Thoracic aorta (tissue), 2 donors: ENCODE measurements at regions not wholly inside any gene's neighbourhood (a gene's known extent, or its start where the extent isn't known, plus 50 kb on each side); places are given as distances from the start of the nearest gene placed in this dataset.

Source experiments
- ATAC-seq: fragments of 150-250 bp; one replicate; pipeline ENCODE4 v1.8.0; 2017; ENCODE audit warnings: low read depth; ENCODE audit not compliant: insufficient number of reproducible peaks, low FRiP score
- DNase-seq: peaks from one replicate; pipeline ENCODE4 v3.0.0-alpha.2; 2020; ENCODE audit warnings: low spot score
- H3K27ac ChIP-seq, 2 donors: fragments of 200-600 bp; sonication (generic); 1 replicate in 1 of 2; 2 replicates in 1 of 2; pipeline ENCODE4 v1.5.1; 2016; ENCODE audit warnings: mild to moderate bottlenecking in 2 of 2, moderate library complexity in 2 of 2
- H3K27me3 ChIP-seq: fragments of 200-600 bp; sonication (generic); replicated peaks from 2 replicates; pipeline ENCODE4 v1.6.0; 2016; ENCODE audit warnings: mild to moderate bottlenecking; ENCODE audit not compliant: insufficient read depth
- H3K36me3 ChIP-seq: fragments of 200-600 bp; sonication (generic); one replicate; pipeline ENCODE4 v1.5.1; 2016
- H3K4me1 ChIP-seq, 2 donors: fragments of 200-600 bp; sonication (generic); 1 replicate in 1 of 2; 2 replicates in 1 of 2; pipeline versions ENCODE4 v1.5.1 to v1.6.0; 2016; ENCODE audit warnings: low read depth in 2 of 2, mild to moderate bottlenecking in 1 of 2; ENCODE audit not compliant: control insufficient read depth in 1 of 2
- H3K4me3 ChIP-seq: fragments of 200-600 bp; sonication (generic); 2 replicates; pipeline ENCODE4 v1.5.1; 2016; ENCODE audit warnings: mild to moderate bottlenecking
- H3K9me3 ChIP-seq: fragments of 200-600 bp; sonication (generic); 2 replicates; pipeline ENCODE4 v1.5.1; 2016
- CTCF ChIP-seq: fragments of 200-600 bp; sonication (generic); IDR thresholded peaks from one replicate; pipeline ENCODE4 v1.5.1; 2019; ENCODE audit warnings: antibody characterized with exemption

DNA sequence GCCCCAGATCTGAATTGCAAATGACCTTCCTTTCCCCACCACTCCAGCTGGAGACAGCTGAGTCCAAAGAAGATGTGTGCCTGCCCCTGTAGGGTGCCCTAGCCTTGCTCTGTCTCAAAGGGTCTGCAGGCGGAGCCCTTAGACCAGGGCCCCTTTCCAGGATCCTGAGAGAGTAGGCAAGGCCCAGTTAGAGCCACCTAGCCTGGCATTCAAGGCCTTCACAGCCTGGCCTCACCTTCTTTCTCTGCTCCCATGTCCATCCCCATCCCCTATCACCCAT, 66.6 kb upstream of the LHX1 start:
- Histone ChIP-seq H3K9me3 (no peaks in the 10 kb centered on the region), H3K27ac (no peak overlapping the region), H3K4me3 (no peak overlapping the region), H3K27me3 (no peaks in the 10 kb centered on the region), H3K4me1 (no peaks in the 10 kb centered on the region), H3K36me3 (no peaks in the 10 kb centered on the region)
- ATAC-seq (no peak), DNase-seq (no peak)
- no peak for TF ChIP-seq CTCF

GRCh38 chr17:36875698-36876293, 61.5 kb upstream of the LHX1 start:
- no peaks in the 10 kb centered on the region for H3K36me3 ChIP-seq
- no peaks in the 10 kb centered on the region for H3K4me1 ChIP-seq
- H3K9me3 ChIP-seq, result no peaks in the 10 kb centered on the region
- ATAC-seq (no peak), DNase-seq (no peak)
- H3K27me3 ChIP-seq, result no peaks in the 10 kb centered on the region
- H3K27ac ChIP-seq, result no peak overlapping the region
- H3K4me3 ChIP-seq, result no peak overlapping the region
- TF ChIP-seq CTCF, result no peak

DNA sequence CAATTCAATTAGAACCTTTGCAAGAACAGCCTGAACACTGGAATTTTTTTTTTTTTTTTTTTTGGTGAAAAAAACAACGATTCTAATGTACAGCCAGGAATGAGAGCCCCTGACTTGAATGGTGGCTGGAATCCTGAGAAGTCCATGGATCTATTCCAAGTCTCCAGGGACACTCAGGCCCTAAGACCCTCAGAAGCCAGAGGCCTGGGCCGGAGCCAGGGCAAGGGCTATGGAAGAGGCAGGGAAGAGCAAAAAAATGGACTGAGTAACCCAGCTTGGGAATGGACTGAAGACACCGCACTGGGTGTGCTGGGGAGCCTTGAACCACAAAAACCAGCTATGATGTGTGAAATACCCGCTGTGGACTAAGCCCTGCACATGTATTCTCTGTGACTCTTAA, 60.3 kb upstream of the LHX1 start:
- DNase-seq, result no peak
- Histone ChIP-seq H3K27ac (no peak overlapping the region), H3K9me3 (no peaks in the 10 kb centered on the region), H3K4me3 (no peak overlapping the region), H3K4me1 (no peaks in the 10 kb centered on the region), H3K36me3 (no peaks in the 10 kb centered on the region), H3K27me3 (no peaks in the 10 kb centered on the region)
- no peak for ATAC-seq
- TF ChIP-seq CTCF, result no peak

GRCh38 chr17:36877771-36878170, 59.5 kb upstream of the LHX1 start:
- H3K9me3 ChIP-seq, result no peaks in the 10 kb centered on the region

DNA sequence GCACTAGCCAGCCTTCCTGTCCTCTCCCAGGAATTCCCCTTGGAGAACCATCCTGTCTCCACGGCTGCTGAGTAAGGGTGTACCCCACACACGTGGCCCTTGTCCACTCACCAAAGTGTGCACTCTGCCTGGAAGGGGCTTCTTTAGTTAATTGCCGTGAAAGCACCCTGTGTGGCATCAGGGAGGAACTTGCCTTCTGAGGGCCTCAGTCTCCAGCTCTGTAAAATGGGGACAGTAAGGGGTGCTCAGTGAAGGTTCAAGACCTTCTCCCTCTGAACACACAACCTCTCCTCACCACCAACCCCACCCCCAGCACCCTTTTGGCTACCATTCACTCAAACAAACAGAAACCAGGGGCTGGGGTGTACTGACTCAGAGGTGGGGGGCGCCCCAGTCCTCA, 59.1 kb upstream of the LHX1 start:
- no peak for ATAC-seq

More at GRCh38 chr17:36877771-36878170, 59.5 kb upstream of the LHX1 start:
- no peaks in the 10 kb centered on the region for H3K36me3 ChIP-seq
- no peak for ATAC-seq
- H3K27ac ChIP-seq, result no peak overlapping the region
- no peak overlapping the region for H3K4me3 ChIP-seq
- TF ChIP-seq CTCF, result no peak
- H3K4me1 ChIP-seq, result no peaks in the 10 kb centered on the region
- no peak for DNase-seq
- no peaks in the 10 kb centered on the region for H3K27me3 ChIP-seq

More for the DNA sequence above, 59.1 kb upstream of the LHX1 start:
- no peaks in the 10 kb centered on the region for H3K27me3 ChIP-seq
- DNase-seq, result no peak
- H3K36me3 ChIP-seq, result no peaks in the 10 kb centered on the region
- H3K4me1 ChIP-seq, result no peaks in the 10 kb centered on the region
- H3K4me3 ChIP-seq, result no peak overlapping the region
- no peaks in the 10 kb centered on the region for H3K9me3 ChIP-seq
- no peak for TF ChIP-seq CTCF
- H3K27ac ChIP-seq, result no peak overlapping the region
